ENCODE measurements at regions not wholly inside any gene's neighbourhood (a gene's known extent, or its start where the extent isn't known, plus 50 kb on each side); places are given as distances from the start of the nearest gene placed in this dataset.
"Not testable (repeated sequence)": the region's sequence is repeated elsewhere in the genome, so short reads cannot be mapped to it uniquely, and the experiment has no call there.

DNA sequence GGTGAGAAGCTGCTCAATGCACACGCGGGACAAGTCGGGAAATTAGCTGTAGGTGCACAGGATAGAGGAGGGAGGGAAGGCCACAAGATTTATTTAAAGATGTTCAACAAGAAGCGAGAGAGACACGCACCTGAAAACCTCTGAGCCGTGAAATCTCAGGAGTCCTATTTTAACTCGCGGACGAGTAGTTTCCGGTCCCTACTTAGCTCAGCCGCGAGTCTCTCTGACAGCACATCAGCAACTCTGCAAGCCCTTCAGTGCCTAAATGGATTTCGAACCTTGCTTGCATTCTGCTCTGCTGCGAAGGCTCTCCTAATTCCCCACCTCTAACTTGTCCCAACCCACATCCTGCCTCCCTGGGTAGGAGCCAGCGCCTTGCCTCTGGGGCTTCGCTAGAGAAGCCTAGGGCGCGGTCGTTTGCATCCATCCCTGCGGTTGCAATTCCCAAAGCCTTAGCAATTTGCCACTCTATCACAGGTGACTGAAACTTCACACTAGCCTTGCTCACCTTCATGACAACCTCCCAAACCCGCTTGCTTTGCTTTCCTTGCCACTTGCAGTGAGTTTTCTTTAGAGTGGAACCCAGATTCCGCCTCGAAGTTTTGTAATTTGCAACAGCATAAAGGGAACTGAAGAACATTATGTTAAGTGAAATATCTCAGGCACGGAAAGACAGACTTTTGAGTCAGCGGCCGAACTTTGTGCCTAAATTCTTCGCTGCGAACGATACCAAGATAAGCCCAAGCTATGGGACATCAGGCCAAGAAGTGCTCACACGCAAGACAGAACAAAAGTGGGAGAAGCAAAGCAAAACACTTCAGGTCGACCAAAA is 202.8 kb downstream of the KDM5D start:
- WGBS, 4 donors: 43 to 46% methylated on average over 31 of the region's 31 CpGs; no CpG with 5 or more reads in 2 of the 4 donors
- H3K4me1 ChIP-seq: no peaks in the 10 kb centered on the region
- ATAC-seq (no peak), DNase-seq (no peak)
- no peaks in the 10 kb centered on the region for H3K9me3 ChIP-seq
- no peaks in the 10 kb centered on the region for H3K36me3 ChIP-seq
- no peak overlapping the region for H3K27ac ChIP-seq
- H3K4me3 ChIP-seq: no peak overlapping the region
- intact Hi-C loops (cut with DNase I): no loop called here
- no peaks in the 10 kb centered on the region for H3K27me3 ChIP-seq
- TF ChIP-seq POLR2A (IDR thresholded peaks at IDR 0.05) (no peak), CTCF (IDR thresholded peaks at IDR 0.05) (no peak)

- intact Hi-C loops (cut with DNase I); ATAC-seq; H3K4me1 ChIP-seq: not testable (repeated sequence)
These were observed 208.8 kb downstream of the KDM5D start for GRCh38 chrY:19535697-19536096.

GRCh38 chrY:19521976-19522375 is 222.6 kb downstream of the KDM5D start:
- H3K9me3 ChIP-seq: peaks cover 0 to 4% (median 0%) of the 10 kb centered on the region in 12 donors
- no peak overlapping the region for H3K4me3 ChIP-seq
- H3K27me3 ChIP-seq: no peaks in the 10 kb centered on the region
- DNase-seq: no peak
- no peaks in the 10 kb centered on the region for H3K36me3 ChIP-seq
- no peaks in the 10 kb centered on the region for H3K4me1 ChIP-seq
- intact Hi-C loops (cut with DNase I): no loop called here
- H3K27ac ChIP-seq: no peak overlapping the region
- TF ChIP-seq CTCF (IDR thresholded peaks at IDR 0.05): no peak
- no peak for TF ChIP-seq POLR2A (IDR thresholded peaks at IDR 0.05)
- no peak for ATAC-seq

More at GRCh38 chrY:19535697-19536096, 208.8 kb downstream of the KDM5D start:
- H3K27me3 ChIP-seq, H3K27ac ChIP-seq, H3K9me3 ChIP-seq, H3K4me3 ChIP-seq, H3K36me3 ChIP-seq, DNase-seq: not testable (repeated sequence)
- WGBS, 4 donors: 88 to 89% methylated on average over 14 of the region's 14 CpGs; no CpG with 5 or more reads in 2 of the 4 donors

- H3K27ac ChIP-seq: no peak overlapping the region
- no peaks in the 10 kb centered on the region for H3K4me1 ChIP-seq
- no peak overlapping the region for H3K4me3 ChIP-seq
- intact Hi-C loops (cut with DNase I): no loop called here
- DNase-seq: no peak
- ATAC-seq: no peak
- WGBS, 4 donors: 21 to 32% methylated on average over 15 of the region's 15 CpGs; no CpG with 5 or more reads in 2 of the 4 donors
- no peaks in the 10 kb centered on the region for H3K36me3 ChIP-seq
- peaks cover 0 to 5% (median 0%) of the 10 kb centered on the region in 9 donors for H3K27me3 ChIP-seq
- TF ChIP-seq POLR2A (IDR thresholded peaks at IDR 0.05) (no peak), CTCF (IDR thresholded peaks at IDR 0.05) (no peak)
- no peaks in the 10 kb centered on the region for H3K9me3 ChIP-seq
These were observed 241.5 kb downstream of the KDM5D start for GRCh38 chrY:19503092-19503449.
